IPS DF 6.9 (cell line): ENCODE measurements at regions not wholly inside any gene's neighbourhood (a gene's known extent, or its start where the extent isn't known, plus 50 kb on each side); places are given as distances from the start of the nearest gene placed in this dataset.

ENCODE experiments used
- DNase-seq: peaks from one replicate; pipeline ENCODE4 v3.0.0-alpha.2; 2013; ENCODE audit warnings: low read depth, low spot score
- H3K27ac ChIP-seq: one replicate; pipeline ENCODE4 v1.5.1; 2013; ENCODE audit warnings: low read length, control low read depth
- H3K27me3 ChIP-seq: 2 replicates; pipeline ENCODE4 v1.6.1; 2013; ENCODE audit warnings: mild to moderate bottlenecking, low read length; ENCODE audit not compliant: control insufficient read depth, insufficient read depth
- H3K36me3 ChIP-seq: 2 replicates; pipeline ENCODE4 v1.6.1; 2013; ENCODE audit warnings: low read length; ENCODE audit not compliant: control insufficient read depth, insufficient read depth
- H3K4me1 ChIP-seq: 2 replicates; pipeline ENCODE4 v1.6.1; 2013; ENCODE audit warnings: low read length; ENCODE audit not compliant: control insufficient read depth, insufficient read depth
- H3K4me3 ChIP-seq: 2 replicates; pipeline ENCODE4 v1.5.1; 2013; ENCODE audit warnings: mild to moderate bottlenecking, low read length
- H3K9me3 ChIP-seq: 2 replicates; pipeline ENCODE4 v1.6.1; 2013; ENCODE audit warnings: low read length, inconsistent platforms; ENCODE audit not compliant: control insufficient read depth, insufficient read depth
- WGBS: extraction: QIAGEN DNeasy Blood & Tissue Kit; methylation state at CpG from one replicate; pipeline ENCODE4 v1.1.7; 2013; ENCODE audit warnings: mixed read lengths, missing lambda C conversion rate; ENCODE audit not compliant: insufficient read length, insufficient coverage; 5-methylcytosine and 5-hydroxymethylcytosine counted together

- WGBS, result no CpG with 5 or more reads among the region's 5 CpGs
- no peak for DNase-seq
- Histone ChIP-seq H3K9me3 (no peaks in the 10 kb centered on the region), H3K4me3 (no peak overlapping the region), H3K27me3 (no peaks in the 10 kb centered on the region), H3K36me3 (no peaks in the 10 kb centered on the region), H3K27ac (no peak overlapping the region), H3K4me1 (peaks cover 4% of the 10 kb centered on the region; the same call in 1 of the 2 replicates)
These were observed 91.0 kb downstream of the SIPA1L2 start for GRCh38 chr1:232538943-232539302.

- Histone ChIP-seq H3K27me3 (no peaks in the 10 kb centered on the region), H3K4me3 (no peak overlapping the region), H3K9me3 (no peaks in the 10 kb centered on the region), H3K27ac (no peak overlapping the region), H3K4me1 (peaks cover 4% of the 10 kb centered on the region; the same call in 1 of the 2 replicates), H3K36me3 (no peaks in the 10 kb centered on the region)
- WGBS, result no CpG with 5 or more reads among the region's 3 CpGs
- DNase-seq, result peak; percentile 45
These were observed 91.5 kb downstream of the SIPA1L2 start for GRCh38 chr1:232538224-232538942.

- Histone ChIP-seq H3K36me3 (no peaks in the 10 kb centered on the region), H3K9me3 (no peaks in the 10 kb centered on the region), H3K4me3 (no peak overlapping the region), H3K4me1 (peaks cover 4% of the 10 kb centered on the region; the same call in 1 of the 2 replicates), H3K27ac (no peak overlapping the region), H3K27me3 (no peaks in the 10 kb centered on the region)
- no CpG with 5 or more reads among the region's 10 CpGs for WGBS
- no peak for DNase-seq
These were observed 95.1 kb downstream of the SIPA1L2 start for GRCh38 chr1:232534552-232535517.

- WGBS, result no CpG with 5 or more reads among the region's 1 CpG
- Histone ChIP-seq H3K9me3 (no peaks in the 10 kb centered on the region), H3K4me1 (peaks cover 3% of the 10 kb centered on the region; the same call in 1 of the 2 replicates), H3K4me3 (no peak overlapping the region), H3K27me3 (no peaks in the 10 kb centered on the region), H3K27ac (no peak overlapping the region), H3K36me3 (no peaks in the 10 kb centered on the region)
- no peak for DNase-seq
These were observed 96.6 kb downstream of the SIPA1L2 start for GRCh38 chr1:232533328-232533727.

- no peaks in the 10 kb centered on the region for H3K27me3 ChIP-seq
- H3K9me3 ChIP-seq, result no peaks in the 10 kb centered on the region
- H3K4me1 ChIP-seq, result no peaks in the 10 kb centered on the region; the same call in 1 of the 2 replicates
- no peak overlapping the region for H3K27ac ChIP-seq
- no peaks in the 10 kb centered on the region for H3K36me3 ChIP-seq
- no peak overlapping the region for H3K4me3 ChIP-seq
- no CpG with 5 or more reads among the region's 2 CpGs for WGBS
- DNase-seq, result no peak
These were observed 97.0 kb downstream of the SIPA1L2 start for GRCh38 chr1:232532901-232533300.

GRCh38 chr1:232531291-232531690 lies 98.6 kb downstream of the SIPA1L2 start:
- Histone ChIP-seq H3K9me3 (no peaks in the 10 kb centered on the region), H3K36me3 (no peaks in the 10 kb centered on the region), H3K27ac (no peak overlapping the region), H3K4me1 (no peaks in the 10 kb centered on the region), H3K27me3 (no peaks in the 10 kb centered on the region), H3K4me3 (no peak overlapping the region)
- no peak for DNase-seq
- WGBS, result no CpG with 5 or more reads among the region's 3 CpGs

- H3K27ac ChIP-seq, result no peak overlapping the region
- H3K36me3 ChIP-seq, result no peaks in the 10 kb centered on the region
- H3K27me3 ChIP-seq, result no peaks in the 10 kb centered on the region
- H3K9me3 ChIP-seq, result no peaks in the 10 kb centered on the region
- no CpG with 5 or more reads among the region's 2 CpGs for WGBS
- no peak for DNase-seq
- no peak overlapping the region for H3K4me3 ChIP-seq
- H3K4me1 ChIP-seq, result no peaks in the 10 kb centered on the region
These were observed 100.2 kb downstream of the SIPA1L2 start for GRCh38 chr1:232529747-232530146.

- no peaks in the 10 kb centered on the region for H3K4me1 ChIP-seq
- H3K27ac ChIP-seq, result no peak overlapping the region
- no peaks in the 10 kb centered on the region for H3K36me3 ChIP-seq
- DNase-seq, result no peak
- no peaks in the 10 kb centered on the region for H3K27me3 ChIP-seq
- no peak overlapping the region for H3K4me3 ChIP-seq
- WGBS, result 100% methylated on average over 1 of the region's 2 CpGs
- no peaks in the 10 kb centered on the region for H3K9me3 ChIP-seq
These were observed 101.4 kb downstream of the SIPA1L2 start for GRCh38 chr1:232528472-232529089.

- Histone ChIP-seq H3K27me3 (no peaks in the 10 kb centered on the region), H3K36me3 (no peaks in the 10 kb centered on the region), H3K4me3 (no peak overlapping the region), H3K4me1 (no peaks in the 10 kb centered on the region), H3K27ac (no peak overlapping the region), H3K9me3 (no peaks in the 10 kb centered on the region)
- no peak for DNase-seq
- no CpG with 5 or more reads among the region's 2 CpGs for WGBS
These were observed 105.9 kb downstream of the SIPA1L2 start for GRCh38 chr1:232524056-232524455.

GRCh38 chr1:232522189-232522588 lies 107.7 kb downstream of the SIPA1L2 start:
- H3K36me3 ChIP-seq, result no peaks in the 10 kb centered on the region
- no peaks in the 10 kb centered on the region for H3K27me3 ChIP-seq
- no peaks in the 10 kb centered on the region for H3K4me1 ChIP-seq
- no peak for DNase-seq
- no peak overlapping the region for H3K27ac ChIP-seq
- WGBS, result no CpG with 5 or more reads among the region's 1 CpG
- H3K9me3 ChIP-seq, result no peaks in the 10 kb centered on the region
- H3K4me3 ChIP-seq, result no peak overlapping the region
